GM18520 (cell line): ENCODE measurements at regions not wholly inside any gene's neighbourhood (a gene's known extent, or its start where the extent isn't known, plus 50 kb on each side); places are given as distances from the start of the nearest gene placed in this dataset.

Experiments used
- ATAC-seq: cut with Tn5 transposase; IDR thresholded peaks from one replicate; pipeline ENCODE4 v1.9.1; 2021; ENCODE audit not compliant: unreplicated experiment

DNA sequence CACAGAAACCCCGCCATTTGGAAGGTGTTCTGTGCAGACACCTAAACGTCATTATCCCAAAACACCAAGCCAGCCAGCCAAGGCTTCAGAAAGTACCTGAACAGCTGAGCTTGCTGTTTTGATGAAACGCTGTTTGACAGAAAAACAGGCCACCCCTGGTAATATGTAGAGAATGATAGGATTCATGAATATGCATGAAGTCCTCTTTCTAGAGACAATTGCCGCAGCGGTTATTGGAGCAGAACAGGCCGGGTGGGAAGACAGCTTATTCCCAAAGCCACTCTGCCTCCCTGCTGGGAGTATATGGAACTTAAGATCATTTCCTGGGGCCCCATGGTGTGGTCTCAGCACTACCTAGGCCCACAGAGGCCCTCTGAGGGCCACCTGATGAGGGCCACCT lies 229.5 kb downstream of the UQCRFS1 start:
- no peak for ATAC-seq

DNA sequence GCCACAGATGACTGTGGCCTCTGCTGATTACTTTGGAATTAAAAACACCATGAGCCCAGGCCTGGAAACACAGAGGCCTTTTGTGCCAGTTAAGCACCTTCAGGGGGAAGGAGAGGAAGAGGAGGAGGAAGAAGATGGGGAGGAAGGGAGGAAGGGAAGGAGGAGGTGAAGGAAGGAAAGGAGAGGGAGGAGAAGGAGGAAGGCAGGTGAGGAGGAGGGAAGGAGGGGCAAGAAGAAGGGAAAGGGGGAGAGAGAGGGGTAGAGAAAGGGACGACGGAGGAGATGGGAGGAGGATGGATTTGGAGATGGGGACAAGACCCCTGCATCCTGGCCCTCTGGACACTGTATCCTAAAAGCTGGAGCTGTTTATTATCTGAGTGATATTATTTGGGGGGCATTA lies 231.0 kb downstream of the UQCRFS1 start:
- ATAC-seq, result no peak

GRCh38 chr19:28981518-28981917 lies 231.4 kb downstream of the UQCRFS1 start:
- ATAC-seq, result no peak

DNA sequence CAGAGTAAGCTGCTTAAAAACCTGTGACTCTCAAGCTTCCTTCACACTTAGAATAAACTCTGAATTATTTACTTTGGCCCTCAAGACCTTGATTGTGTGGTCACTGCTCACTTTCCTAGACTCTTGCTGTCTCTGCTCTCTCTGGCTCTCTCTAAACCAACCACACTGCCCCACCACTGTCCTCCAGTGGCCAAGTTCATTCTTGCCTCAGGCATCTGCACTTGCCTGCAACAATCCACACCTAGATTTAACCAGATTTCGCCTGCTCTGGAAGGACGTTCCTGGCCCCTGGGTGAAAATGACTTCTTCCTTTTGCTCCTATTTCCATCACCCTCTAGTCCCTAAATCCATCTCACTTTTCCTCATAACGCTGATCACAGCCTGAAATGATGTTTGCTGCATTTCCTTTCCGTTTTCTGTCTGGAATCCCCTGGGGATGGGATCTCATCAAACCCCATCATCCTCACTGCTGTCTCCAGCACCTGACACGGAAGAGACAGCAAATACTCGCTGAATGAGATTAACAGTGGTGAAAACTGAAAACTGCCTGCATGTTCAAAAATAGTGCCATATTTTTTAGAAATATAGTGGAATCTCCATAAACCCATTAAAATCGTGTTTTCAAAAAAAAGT lies 232.6 kb downstream of the UQCRFS1 start:
- no peak for ATAC-seq

DNA sequence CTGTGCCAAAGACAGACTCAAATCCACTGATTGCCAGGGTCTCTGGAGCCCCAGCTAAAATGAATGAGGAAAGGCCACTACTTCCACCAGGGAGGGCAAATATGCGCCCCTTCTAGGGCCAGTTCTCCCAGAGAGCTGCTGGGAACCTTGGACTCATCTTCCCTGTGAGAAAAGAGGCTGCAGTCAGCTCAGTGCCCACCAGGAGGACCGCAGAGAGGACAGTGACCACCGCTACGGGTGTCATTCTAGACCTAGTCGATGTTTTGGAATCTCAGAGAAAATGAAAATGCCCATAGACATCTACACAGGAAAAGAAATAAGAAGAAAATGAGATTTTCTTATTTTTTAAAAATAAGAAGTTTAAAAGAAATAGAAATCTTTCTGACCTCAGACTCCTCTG lies 235.1 kb downstream of the UQCRFS1 start:
- no peak for ATAC-seq

DNA sequence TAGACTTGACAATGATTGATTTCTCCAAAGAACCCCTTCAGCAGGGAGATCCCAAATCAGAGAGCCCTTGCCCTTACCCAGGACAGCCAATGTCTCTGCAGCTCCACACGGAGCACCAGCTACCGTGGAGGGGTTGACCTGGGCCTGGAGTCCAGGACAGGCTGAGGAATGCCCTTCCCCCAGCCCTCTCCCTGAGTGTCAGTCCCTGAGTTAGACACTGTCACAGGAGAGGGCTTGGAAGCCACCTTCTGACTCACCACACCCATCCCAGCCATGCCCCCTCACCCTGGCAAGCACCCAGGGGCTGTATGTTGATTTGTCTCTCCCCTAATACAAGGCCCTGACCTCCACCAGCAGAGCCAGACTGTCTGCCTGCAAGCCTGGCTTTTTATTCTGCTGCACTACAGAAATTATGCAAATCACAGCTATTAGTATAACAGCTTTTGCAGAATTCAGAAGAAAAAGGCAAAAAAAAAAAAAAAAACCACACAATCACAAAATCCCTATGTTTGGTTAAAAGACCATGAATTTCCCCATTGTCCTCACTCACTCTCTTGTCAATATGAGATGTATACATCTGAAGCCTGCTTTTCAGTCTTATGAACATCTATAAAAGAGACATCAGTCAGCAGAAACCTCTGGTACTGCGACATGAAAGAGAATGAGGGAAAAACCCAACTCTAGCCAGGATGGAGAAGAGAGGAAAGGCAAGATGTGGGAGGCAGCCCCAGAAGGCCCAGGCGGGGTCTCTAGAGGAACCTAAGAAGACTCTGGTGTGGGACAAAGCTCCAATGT lies 240.7 kb downstream of the UQCRFS1 start:
- no peak for ATAC-seq

DNA sequence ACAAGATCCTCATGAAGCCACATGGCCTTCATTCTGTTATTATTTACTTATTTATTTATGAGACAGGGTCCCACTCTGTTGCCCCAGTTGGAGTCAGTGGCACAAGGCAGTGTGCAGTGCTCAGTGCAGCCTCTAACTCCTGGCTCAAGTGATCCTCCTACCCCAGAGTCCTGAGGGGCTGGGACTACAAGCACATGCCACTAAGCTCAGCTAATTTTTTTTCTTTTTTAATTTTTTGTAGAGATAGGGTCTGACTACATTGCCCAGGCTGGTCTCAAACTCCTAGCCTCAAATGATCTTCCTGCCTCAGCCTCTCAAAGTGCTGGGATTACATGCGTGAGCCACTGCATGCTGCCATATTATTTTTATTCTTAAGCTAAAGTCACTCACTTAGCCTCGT lies 241.4 kb downstream of the UQCRFS1 start:
- ATAC-seq, result no peak

- no peak for ATAC-seq
Measured at GRCh38 chr19:28971049-28971448, 241.9 kb downstream of the UQCRFS1 start.

DNA sequence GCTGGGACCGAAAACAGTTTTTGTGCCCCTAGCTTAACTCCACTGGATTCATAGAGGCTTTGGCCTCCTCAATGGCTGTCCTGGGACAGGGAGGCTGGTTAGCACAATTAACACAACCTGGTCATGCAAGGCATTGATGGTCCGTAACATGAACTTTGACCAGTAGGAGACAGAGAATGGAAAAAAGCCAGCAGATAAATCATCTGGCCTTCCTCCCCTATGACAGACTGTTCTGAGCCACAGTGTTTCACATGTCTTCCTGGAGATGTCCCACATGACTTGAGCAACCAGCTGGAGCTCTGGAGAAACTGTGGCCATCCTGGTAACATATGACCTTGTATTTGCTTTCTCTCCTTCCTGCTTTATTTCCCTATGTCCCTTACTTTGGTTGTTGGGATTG lies 244.2 kb downstream of the UQCRFS1 start:
- ATAC-seq, result no peak

- ATAC-seq, result no peak
Measured at GRCh38 chr19:28966737-28967399, 246.1 kb downstream of the UQCRFS1 start.

- no peak for ATAC-seq
Measured at GRCh38 chr19:28964500-28964899, 248.5 kb downstream of the UQCRFS1 start.

DNA sequence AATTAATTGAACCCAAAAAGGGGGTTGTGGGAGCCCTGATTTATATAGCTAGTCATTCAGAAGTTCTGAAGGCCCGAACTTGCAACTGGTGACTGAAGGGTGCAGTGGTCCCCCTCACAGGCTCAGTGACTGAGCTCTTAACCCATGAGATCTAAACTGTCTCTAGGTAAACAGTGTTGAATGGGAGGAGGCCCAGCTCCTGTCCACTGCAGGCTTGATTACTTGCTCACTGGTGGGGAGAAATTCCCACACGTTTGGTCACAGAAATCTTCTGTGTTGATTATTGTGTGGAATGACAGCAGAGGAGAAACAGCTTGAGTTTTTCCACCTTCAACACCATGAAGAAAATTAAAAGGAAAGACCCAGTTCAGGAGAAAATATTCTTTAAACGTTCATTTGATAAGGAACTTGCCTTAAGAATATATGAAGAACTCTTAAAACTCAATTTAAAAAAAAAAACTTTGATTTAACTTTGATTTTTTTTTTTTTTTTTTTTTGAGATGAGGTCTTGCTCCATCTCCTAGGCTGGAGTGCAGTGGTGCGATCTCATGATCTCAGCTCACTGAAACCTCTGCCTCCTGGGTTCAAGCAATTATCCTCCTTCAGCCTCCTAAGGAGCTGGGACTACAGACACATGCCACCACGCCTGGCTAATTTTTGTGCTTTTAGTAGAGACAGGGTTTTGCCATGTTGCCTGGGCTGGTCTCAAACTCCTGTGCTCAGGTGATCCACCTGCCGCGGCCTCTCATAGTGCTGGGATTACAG lies 249.3 kb downstream of the UQCRFS1 start:
- ATAC-seq, result no peak

DNA sequence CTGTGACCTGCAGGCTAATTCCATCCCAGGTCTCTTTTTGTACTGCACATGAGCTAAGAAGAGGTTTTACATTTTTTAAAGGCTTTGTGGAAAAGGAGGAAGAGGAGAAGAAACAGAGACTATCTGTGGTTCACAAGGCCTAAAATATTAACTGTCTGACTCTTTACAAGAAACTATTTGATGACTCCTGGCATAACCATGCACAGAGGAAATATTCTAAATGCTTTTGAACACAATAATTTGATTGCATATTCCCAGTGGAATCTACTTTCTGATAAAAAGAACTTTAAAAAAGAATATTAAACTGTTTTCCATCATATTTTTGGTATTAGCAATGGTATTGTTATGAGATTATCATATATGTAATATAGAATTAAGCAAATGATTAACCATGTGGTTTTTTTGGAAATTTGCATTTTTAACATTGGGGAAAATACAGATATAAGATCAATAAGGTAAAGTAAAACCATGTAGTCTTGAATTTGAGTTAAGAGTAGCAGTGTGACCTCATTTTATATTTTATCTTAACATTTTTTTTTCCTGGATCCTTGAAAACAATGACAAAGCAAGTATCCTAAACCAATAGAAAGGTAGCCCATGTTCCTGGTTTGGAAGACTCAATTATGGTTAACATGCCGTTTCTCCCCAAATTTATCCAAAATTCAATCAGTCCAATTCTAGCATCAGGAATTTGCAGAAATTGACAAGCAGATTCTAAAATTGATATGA lies 251.0 kb downstream of the UQCRFS1 start:
- no peak for ATAC-seq

- ATAC-seq, result no peak
Measured at GRCh38 chr19:28960986-28961705, 251.8 kb downstream of the UQCRFS1 start.

DNA sequence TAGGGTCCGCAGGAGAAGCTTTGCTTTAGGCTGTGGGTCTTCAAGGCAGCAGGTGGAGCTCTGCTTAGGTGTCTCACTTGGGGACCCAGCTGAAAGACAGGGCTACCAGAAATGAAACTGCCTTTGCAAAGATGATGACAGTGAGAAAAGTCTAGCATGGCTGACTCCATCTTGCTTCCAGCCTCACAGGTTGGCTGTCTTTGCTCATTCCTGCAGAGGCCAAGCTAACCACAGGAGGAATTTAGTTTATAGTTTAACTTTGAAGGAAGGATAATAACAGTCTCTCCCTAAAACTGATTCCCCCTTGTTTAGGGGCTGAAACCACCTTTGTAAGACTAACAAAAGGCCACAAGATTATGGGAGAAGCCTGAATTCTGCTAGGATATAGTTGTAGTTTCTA lies 252.4 kb downstream of the UQCRFS1 start:
- ATAC-seq, result no peak

DNA sequence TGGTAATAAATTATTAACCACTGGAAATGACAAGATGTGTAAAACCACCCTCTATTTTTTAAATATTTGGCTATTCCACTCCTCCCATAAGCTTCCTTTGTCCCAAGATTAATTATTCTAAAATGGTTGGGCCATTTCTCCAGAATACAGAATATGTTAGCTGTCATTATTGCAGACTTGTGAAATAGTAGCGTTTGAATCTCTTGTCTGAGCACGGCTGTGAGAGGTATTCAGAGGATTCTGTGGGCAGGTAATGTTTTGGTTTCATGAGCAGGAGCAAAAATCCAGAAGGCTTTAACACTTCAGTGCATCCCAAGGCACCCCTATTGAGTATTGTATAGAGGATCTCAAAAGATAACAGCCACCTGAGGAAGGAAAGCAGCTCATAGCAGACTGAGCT lies 256.0 kb downstream of the UQCRFS1 start:
- ATAC-seq, result no peak

DNA sequence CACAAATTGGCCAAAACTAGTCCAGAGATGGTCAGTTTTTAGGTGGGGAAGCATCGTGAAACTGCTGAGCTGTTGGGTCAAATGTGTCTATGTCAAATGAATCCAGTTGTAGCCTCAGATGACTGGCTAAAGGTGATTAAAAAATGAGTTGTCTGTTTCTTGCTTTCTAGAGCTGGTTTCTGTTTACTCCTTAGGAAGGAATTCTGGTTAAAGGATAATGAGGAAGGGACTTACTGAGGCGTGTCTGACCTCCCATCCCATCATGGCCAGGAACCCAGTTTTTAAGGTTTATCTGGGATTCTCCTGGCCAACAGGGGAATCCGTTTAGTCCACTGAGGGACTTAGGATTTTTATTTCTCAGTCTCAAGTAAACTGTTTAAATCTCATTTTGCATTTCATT lies 256.5 kb downstream of the UQCRFS1 start:
- no peak for ATAC-seq

GRCh38 chr19:28949535-28949934 lies 263.4 kb downstream of the UQCRFS1 start:
- no peak for ATAC-seq

DNA sequence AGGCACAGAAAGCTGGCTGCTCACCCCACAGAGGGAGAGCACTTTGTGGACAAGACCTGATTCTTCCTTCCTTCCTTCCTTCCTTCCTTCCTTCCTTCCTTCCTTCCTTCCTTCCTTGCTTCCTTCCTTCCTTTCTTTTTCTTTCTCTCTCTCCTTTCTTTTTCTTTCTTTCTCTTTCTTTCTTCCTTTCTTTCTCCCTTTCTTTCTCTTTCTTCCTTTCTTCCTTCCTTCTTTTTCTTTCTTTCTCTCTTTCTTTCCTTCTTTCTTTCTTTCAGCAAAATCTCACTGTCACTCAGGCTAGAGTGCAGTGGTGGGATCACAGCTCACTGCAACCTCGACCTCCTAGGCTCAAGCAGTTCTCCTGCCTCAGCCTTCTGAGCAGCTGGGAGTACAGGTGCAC lies 263.9 kb downstream of the UQCRFS1 start:
- no peak for ATAC-seq

DNA sequence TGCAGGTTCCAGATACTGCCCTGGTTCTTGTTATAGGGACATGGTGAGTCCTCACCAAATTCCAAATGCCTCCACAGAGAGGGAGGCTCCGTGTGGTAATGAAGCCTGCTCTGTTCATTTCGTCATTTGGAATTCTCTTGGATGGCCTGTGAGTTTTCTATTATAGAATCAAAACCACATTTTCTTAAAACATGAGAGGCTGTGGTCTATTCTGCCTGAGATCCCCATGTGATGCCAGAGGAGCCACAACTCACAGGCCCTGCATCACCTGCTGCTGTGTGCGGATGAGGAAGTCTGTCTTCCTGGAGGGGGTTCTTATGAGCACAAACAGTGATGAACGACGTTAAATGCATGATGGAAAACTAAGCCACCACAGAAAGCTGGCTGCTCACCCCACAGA lies 264.4 kb downstream of the UQCRFS1 start:
- no peak for ATAC-seq
